ENCODE measurements at regions not wholly inside any gene's neighbourhood (a gene's known extent, or its start where the extent isn't known, plus 50 kb on each side); places are given as distances from the start of the nearest gene placed in this dataset.
"Not testable (repeated sequence)": the region's sequence is repeated elsewhere in the genome, so short reads cannot be mapped to it uniquely, and the experiment has no call there.

DNA sequence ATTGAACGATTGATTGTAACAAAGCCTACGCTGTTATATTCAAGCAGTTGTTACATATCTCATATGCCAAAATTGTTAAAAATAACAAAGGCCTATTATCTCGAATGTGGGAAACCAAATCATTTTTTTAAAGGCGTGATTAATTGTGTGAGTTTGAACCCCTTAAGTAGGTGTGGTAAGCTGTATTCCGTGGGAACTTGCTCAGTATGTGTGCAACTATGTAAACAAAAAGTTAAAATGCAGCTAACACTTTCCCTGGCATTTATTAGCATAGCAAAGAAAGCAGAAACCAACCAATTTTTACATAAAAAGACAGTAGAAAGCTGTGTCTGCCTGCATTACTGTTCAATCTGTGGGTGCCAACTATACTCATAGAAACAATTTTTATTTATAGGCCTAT is 166.0 kb upstream of the HAND2 start:
- no peak for DNase-seq

- no peak for DNase-seq
Measured at GRCh38 chr4:173685831-173686210, 155.8 kb upstream of the HAND2 start.

GRCh38 chr4:173685165-173685830 is 155.3 kb upstream of the HAND2 start:
- DNase-seq = no peak

GRCh38 chr4:173684223-173684622 is 154.2 kb upstream of the HAND2 start:
- DNase-seq = no peak

DNA sequence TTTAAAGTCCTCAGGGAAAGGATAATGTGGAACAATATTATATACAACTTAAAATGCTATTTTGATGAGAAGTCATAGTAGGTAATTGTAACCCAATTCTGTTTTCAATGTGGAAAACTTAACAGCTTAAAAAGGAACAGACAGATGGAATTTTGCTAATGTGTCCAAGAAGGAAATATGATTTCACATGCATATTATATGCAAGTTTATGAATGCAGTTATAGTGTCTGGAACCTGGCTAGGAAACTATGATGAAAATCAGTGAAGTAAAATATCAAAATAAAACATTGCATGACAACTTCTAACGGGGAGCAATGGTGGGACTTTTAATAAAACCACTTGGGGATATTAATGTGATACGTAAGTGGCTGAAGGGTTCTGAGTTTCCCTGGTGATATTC is 152.6 kb upstream of the HAND2 start:
- no peak for DNase-seq

DNA sequence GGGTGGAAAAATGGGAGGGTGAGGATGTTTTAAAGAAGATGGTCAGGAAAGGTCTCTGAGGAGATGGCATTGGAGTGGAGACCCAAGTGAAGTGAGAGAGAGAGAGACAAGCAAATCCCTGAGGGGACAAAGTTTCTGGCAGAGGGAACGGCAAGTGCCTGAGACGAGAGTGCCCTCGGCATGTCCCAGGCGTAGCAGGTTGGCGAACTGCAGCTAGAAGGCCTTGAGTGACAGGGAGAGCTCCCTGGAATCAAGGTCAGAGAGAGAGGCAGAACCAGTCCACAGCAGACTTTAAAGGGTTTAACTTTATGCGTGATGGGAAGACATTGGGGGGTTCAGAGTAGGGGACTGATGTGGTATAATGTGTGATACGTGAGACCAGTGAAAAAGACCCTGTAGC is 150.2 kb upstream of the HAND2 start:
- no peak for DNase-seq

- DNase-seq = no peak
Measured at GRCh38 chr4:173675446-173675845, 145.4 kb upstream of the HAND2 start.

GRCh38 chr4:173669460-173670179 is 139.6 kb upstream of the HAND2 start:
- DNase-seq = no peak

DNA sequence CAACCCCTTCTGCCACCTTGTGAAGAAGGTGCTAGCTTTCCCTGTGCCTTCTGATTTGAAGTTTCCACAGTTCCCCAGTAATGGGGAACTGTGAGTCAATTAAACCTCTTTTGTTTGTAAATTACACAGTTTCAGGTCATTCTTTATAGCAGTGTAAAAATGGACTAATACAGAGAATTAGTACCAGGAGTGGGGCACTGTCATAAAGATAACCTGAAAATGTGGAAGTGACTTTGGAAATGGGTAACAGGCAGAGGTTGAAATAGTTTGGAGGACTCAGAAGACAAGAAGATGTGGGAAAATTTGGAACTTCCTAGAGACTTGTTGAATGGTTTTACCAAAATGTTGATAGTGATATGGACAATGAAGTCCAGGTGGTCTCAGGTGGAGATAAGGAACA is 131.0 kb upstream of the HAND2 start:
- DNase-seq = no peak

DNA sequence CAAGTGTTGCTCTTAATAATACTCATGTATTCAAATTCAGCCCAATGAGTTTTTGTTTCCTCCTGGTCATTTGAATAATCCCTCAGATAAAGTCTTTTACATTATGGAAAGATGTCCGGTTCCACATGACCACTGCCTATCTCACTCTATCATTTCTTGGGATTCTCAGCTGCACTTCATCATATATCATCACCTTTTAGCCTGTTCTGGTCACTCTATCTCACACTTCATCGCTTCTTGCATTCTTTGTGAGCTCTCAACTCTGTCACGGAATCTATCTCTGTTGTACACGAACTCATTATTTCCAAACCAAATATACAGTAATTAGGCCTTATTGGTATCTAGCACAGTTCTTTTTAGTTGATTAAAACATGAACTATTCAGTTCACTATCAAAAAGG is 126.9 kb upstream of the HAND2 start:
- no peak for DNase-seq

DNA sequence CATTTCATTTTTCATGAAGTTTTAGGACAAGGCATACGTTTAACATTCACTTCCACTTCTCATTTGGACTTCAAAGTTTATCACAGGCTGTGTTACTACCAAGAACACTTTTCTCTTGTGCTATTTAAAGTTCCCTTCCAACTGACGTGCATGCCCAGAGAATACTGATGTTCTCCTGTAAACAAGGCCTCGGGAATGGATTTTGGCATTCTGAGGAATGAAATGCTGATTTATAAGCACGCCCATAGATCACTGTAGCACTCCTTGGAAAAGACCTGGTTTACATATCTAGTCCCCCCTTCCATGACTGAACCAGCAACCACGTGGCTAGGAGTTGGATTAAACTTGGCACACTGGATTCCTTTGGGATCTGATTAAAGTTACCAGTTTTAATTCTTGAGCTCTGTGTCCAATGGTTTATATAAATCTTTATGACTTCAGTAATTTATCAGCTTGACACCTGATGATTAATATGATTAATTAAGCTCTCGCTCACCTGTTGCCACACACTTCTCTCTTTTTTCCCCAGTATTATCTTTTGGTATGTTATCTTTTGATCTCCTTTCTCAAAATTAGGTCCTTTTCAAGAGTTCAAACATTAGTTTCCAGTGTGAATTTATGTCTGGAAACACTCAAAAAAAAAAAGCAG is 122.4 kb upstream of the HAND2 start:
- DNase-seq = no peak

- no peak for DNase-seq
Measured at GRCh38 chr4:173651651-173652282, 121.7 kb upstream of the HAND2 start.

DNA sequence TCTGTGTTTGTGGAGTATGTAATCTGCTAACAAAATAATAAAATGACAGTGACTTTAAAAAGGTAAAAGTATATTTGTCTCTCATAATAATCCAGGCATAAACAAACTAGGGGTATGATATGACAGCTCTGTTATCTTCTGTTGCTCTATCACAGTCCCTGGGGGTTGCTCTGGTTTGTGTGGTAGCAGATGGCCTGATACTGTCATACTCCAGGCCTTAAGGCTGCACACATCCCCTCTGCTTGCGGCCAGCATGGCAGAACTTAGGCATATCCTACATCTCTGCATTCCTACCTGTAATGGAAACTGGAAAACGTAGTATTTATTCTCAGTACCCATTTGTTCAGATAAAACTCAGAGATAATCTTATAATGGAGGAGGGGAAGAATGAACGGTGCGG is 117.9 kb upstream of the HAND2 start:
- DNase-seq = no peak

- no peak for DNase-seq
Measured at GRCh38 chr4:173642509-173642908, 112.5 kb upstream of the HAND2 start.

DNA sequence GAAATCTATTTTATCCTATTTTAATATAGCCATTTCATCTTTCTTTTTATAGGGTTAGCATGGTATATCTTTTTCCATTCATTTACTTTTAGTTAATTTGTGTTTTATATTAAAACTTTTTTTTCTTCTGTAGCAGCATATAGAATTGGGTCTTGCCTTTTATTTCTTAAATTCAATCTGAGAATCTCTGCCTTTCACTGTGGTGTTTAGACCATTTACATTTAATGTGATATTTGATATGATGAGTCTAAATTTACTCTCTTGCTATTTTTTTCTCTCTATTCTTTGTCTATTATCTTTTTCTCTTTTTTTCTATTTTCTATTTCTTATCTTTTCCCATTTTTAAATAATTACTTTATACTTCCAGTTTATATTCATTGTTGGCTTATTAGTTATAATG is 105.4 kb upstream of the HAND2 start:
- no peak for DNase-seq

GRCh38 chr4:173626277-173626676 is 96.2 kb upstream of the HAND2 start:
- no peak for DNase-seq

GRCh38 chr4:173618648-173619047 is 88.6 kb upstream of the HAND2 start:
- not testable (repeated sequence) for DNase-seq

DNA sequence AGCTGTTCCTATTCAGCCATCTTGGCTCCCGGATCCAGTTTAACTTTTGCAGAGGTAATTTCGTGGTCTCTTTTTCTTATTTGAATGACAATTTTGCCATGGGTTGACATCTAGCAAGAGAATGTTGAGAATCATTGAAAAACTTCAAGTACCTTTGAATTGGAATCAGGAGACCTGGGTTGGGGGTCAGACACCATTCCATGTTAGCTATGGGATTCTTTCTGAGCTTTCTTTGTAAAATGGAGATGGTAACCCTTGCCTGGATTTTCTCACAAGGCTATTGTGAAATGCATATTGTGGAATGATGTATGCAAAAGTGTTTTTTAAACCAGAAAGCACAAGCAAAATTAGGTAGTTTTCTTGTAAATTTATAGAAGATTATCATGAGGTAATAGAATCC is 79.1 kb upstream of the HAND2 start:
- no peak for DNase-seq

DNA sequence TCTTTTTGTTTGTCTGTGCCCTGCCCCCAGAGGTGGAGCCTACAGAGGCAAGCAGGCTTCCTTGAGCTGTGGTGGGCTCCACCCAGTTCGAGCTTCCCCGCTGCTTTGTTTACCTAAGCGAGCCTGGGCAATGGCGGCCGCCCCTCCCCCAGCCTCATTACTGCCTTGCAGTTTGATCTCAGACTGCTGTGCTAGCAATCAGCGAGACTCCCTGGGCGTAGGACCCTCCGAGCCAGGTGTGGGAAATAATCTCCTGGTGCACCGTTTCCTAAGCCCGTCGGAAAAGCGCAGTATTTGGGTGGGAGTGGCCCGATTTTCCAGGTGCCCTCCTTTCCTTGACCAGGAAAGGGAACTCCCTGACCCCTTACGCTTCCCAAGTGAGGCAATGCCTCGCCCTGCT is 78.6 kb upstream of the HAND2 start:
- not testable (repeated sequence) for DNase-seq

GRCh38 chr4:173591760-173592159 is 61.7 kb upstream of the HAND2 start:
- no peak for DNase-seq

- no peak for DNase-seq
Measured at GRCh38 chr4:173590697-173591096, 60.7 kb upstream of the HAND2 start.

GRCh38 chr4:173585876-173586572 is 56.0 kb upstream of the HAND2 start:
- no peak for DNase-seq

- no peak for DNase-seq
Measured at GRCh38 chr4:173584506-173584905, 54.5 kb upstream of the HAND2 start.

All from activated T-cell treated with anti-CD3 and anti-CD28 coated beads, Interleukin-2, amount 50 U/mL, for 48 hours (primary cell).